ENCODE measurements at regions not wholly inside any gene's neighbourhood (a gene's known extent, or its start where the extent isn't known, plus 50 kb on each side); places are given as distances from the start of the nearest gene placed in this dataset.

- TF ChIP-seq, protein P1, sequence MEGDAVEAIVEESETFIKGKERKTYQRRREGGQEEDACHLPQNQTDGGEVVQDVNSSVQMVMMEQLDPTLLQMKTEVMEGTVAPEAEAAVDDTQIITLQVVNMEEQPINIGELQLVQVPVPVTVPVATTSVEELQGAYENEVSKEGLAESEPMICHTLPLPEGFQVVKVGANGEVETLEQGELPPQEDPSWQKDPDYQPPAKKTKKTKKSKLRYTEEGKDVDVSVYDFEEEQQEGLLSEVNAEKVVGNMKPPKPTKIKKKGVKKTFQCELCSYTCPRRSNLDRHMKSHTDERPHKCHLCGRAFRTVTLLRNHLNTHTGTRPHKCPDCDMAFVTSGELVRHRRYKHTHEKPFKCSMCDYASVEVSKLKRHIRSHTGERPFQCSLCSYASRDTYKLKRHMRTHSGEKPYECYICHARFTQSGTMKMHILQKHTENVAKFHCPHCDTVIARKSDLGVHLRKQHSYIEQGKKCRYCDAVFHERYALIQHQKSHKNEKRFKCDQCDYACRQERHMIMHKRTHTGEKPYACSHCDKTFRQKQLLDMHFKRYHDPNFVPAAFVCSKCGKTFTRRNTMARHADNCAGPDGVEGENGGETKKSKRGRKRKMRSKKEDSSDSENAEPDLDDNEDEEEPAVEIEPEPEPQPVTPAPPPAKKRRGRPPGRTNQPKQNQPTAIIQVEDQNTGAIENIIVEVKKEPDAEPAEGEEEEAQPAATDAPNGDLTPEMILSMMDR (IDR thresholded peaks at IDR 0.05): no peak
- TF ChIP-seq EZH2 (IDR thresholded peaks at IDR 0.05; ENCODE audit: borderline replicate concordance, insufficient read depth, low read depth, low read length, poor library complexity, severe bottlenecking): no peak
These were observed 168.2 kb upstream of the DMRTA1 start for GRCh38 chr9:22278426-22278825.
